Body of pancreas (tissue), 4 donors: ENCODE measurements at regions not wholly inside any gene's neighbourhood (a gene's known extent, or its start where the extent isn't known, plus 50 kb on each side); places are given as distances from the start of the nearest gene placed in this dataset.

ENCODE experiments used
- POLR2A ChIP-seq, 3 donors: fragments of 450-650 bp; IDR thresholded peaks; one replicate each; pipeline ENCODE4 v1.6.1; 2016; ENCODE audit warnings: antibody characterized with exemption in 3 of 3, mild to moderate bottlenecking in 2 of 3
- TF ChIP-seq, protein P1 (sequence below), 7 experiments: fragments of 450-650 bp in 4 of 7; fragments of 200-600 bp in 3 of 7; sonication (generic) in 3 of 7; IDR thresholded peaks; one replicate each; pipeline ENCODE4 v1.5.1; 2016 to 2019; ENCODE audit warnings: antibody characterized with exemption in 7 of 7

DNA sequence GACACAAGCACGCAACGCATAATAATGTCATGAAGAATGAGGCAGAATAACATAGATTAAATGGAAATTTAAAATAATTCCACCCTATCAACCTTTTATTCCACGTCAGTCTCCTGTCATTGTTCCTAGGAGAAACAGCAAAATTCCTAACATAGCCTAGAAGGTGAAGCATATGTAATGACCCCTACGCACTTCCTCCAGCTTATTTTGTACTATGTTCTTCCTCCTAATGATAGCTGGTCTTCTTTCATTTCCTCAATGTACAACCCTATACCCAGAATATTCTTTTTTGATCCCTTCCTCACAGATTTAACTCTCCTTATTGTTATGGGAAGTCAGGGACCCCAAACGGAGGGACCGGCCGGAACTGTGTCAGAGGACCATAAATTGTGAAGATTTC is 122.0 kb upstream of the CARMIL1 start:
- no peak for TF ChIP-seq POLR2A (IDR thresholded peaks at IDR 0.05)
- TF ChIP-seq, protein P1, sequence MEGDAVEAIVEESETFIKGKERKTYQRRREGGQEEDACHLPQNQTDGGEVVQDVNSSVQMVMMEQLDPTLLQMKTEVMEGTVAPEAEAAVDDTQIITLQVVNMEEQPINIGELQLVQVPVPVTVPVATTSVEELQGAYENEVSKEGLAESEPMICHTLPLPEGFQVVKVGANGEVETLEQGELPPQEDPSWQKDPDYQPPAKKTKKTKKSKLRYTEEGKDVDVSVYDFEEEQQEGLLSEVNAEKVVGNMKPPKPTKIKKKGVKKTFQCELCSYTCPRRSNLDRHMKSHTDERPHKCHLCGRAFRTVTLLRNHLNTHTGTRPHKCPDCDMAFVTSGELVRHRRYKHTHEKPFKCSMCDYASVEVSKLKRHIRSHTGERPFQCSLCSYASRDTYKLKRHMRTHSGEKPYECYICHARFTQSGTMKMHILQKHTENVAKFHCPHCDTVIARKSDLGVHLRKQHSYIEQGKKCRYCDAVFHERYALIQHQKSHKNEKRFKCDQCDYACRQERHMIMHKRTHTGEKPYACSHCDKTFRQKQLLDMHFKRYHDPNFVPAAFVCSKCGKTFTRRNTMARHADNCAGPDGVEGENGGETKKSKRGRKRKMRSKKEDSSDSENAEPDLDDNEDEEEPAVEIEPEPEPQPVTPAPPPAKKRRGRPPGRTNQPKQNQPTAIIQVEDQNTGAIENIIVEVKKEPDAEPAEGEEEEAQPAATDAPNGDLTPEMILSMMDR (IDR thresholded peaks at IDR 0.05), result no peak
